HG03097 (cell line): ENCODE measurements at regions not wholly inside any gene's neighbourhood (a gene's known extent, or its start where the extent isn't known, plus 50 kb on each side); places are given as distances from the start of the nearest gene placed in this dataset.

Experiments
- ATAC-seq: cut with Tn5 transposase; IDR thresholded peaks from one replicate; pipeline ENCODE4 v1.9.1; 2021; ENCODE audit not compliant: unreplicated experiment, low FRiP score

- ATAC-seq, result no peak
These were observed 355.3 kb upstream of the SMIM21 start for GRCh38 chr18:75782826-75783225.

GRCh38 chr18:75782204-75782603 is 354.7 kb upstream of the SMIM21 start:
- ATAC-seq, result no peak

- no peak for ATAC-seq
These were observed 352.4 kb upstream of the SMIM21 start for GRCh38 chr18:75779910-75780309.

GRCh38 chr18:75779450-75779849 is 351.9 kb upstream of the SMIM21 start:
- no peak for ATAC-seq

- no peak for ATAC-seq
These were observed 350.1 kb upstream of the SMIM21 start for GRCh38 chr18:75777630-75778029.

GRCh38 chr18:75775121-75775520 is 347.6 kb upstream of the SMIM21 start:
- no peak for ATAC-seq

- ATAC-seq, result no peak
These were observed 346.1 kb upstream of the SMIM21 start for GRCh38 chr18:75773618-75774017.

- no peak for ATAC-seq
These were observed 335.3 kb upstream of the SMIM21 start for GRCh38 chr18:75762758-75763157.

GRCh38 chr18:75760208-75760607 is 332.7 kb upstream of the SMIM21 start:
- ATAC-seq, result no peak

GRCh38 chr18:75757951-75758350 is 330.4 kb upstream of the SMIM21 start:
- ATAC-seq, result no peak

GRCh38 chr18:75754433-75754832 is 326.9 kb upstream of the SMIM21 start:
- ATAC-seq, result no peak

GRCh38 chr18:75753753-75754152 is 326.2 kb upstream of the SMIM21 start:
- no peak for ATAC-seq

GRCh38 chr18:75752740-75753263 is 325.3 kb upstream of the SMIM21 start:
- ATAC-seq, result no peak

- no peak for ATAC-seq
These were observed 317.6 kb upstream of the SMIM21 start for GRCh38 chr18:75745147-75745546.

- ATAC-seq, result no peak
These were observed 315.0 kb upstream of the SMIM21 start for GRCh38 chr18:75742516-75742915.

GRCh38 chr18:75739682-75740081 is 312.2 kb upstream of the SMIM21 start:
- no peak for ATAC-seq

- no peak for ATAC-seq
These were observed 307.8 kb upstream of the SMIM21 start for GRCh38 chr18:75735291-75735690.

- no peak for ATAC-seq
These were observed 302.7 kb upstream of the SMIM21 start for GRCh38 chr18:75730249-75730648.

GRCh38 chr18:75728621-75729020 is 301.1 kb upstream of the SMIM21 start:
- no peak for ATAC-seq

- no peak for ATAC-seq
These were observed 300.0 kb upstream of the SMIM21 start for GRCh38 chr18:75727456-75727855.

- no peak for ATAC-seq
These were observed 296.2 kb upstream of the SMIM21 start for GRCh38 chr18:75723521-75724340.

GRCh38 chr18:75714766-75715165 is 287.3 kb upstream of the SMIM21 start:
- ATAC-seq, result no peak
